HG02588 (cell line): ENCODE measurements at regions not wholly inside any gene's neighbourhood (a gene's known extent, or its start where the extent isn't known, plus 50 kb on each side); places are given as distances from the start of the nearest gene placed in this dataset.

Experiments used
- ATAC-seq: cut with Tn5 transposase; IDR thresholded peaks from one replicate; pipeline ENCODE4 v1.9.1; 2021; ENCODE audit warnings: mild to moderate bottlenecking, moderate library complexity; ENCODE audit not compliant: unreplicated experiment

DNA sequence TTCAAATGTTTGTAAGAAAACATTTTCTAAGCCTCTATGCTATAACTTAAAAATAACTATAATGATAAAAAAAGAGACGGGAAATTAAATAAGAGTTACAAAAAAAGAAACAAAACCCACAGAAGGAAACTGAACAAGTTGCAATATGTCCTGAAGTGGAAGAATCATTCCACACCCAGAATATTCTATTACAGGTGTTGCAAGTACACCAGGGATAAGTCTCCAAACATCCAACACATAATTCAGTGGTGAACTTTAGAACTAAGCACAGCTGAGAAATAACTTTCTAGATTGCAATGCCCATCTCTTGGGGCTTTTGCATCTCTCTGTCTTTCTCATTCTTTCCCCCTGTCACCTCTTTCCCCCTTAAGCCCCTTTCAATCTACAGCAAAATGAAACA is 325.2 kb downstream of the BRINP1 start:
- no peak for ATAC-seq

DNA sequence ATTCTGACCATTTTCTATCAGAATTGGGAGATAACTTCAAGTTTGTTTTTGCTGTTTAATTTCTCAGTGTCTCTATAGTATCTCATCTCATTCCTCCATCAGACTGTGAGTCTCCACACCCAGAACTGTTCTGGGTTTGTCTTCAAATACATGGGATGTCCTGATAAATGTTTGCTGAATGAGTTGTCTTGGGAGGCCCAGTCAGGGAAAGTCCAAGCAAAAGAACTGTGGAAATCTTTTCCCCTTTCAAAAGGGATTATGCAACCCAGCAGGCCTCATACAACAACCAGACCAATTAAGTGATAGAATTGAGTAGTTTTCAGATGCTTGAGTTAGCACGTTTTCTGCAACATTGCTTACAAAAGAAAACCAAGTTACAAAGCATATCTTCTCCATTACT is 324.4 kb downstream of the BRINP1 start:
- no peak for ATAC-seq

- ATAC-seq = no peak
Measured at GRCh38 chr9:119047513-119048307, 321.5 kb downstream of the BRINP1 start.

GRCh38 chr9:119050281-119050680 is 319.0 kb downstream of the BRINP1 start:
- no peak for ATAC-seq

- no peak for ATAC-seq
Measured at GRCh38 chr9:119052339-119053030, 316.8 kb downstream of the BRINP1 start.

- ATAC-seq = no peak
Measured at GRCh38 chr9:119053070-119053469, 316.2 kb downstream of the BRINP1 start.

DNA sequence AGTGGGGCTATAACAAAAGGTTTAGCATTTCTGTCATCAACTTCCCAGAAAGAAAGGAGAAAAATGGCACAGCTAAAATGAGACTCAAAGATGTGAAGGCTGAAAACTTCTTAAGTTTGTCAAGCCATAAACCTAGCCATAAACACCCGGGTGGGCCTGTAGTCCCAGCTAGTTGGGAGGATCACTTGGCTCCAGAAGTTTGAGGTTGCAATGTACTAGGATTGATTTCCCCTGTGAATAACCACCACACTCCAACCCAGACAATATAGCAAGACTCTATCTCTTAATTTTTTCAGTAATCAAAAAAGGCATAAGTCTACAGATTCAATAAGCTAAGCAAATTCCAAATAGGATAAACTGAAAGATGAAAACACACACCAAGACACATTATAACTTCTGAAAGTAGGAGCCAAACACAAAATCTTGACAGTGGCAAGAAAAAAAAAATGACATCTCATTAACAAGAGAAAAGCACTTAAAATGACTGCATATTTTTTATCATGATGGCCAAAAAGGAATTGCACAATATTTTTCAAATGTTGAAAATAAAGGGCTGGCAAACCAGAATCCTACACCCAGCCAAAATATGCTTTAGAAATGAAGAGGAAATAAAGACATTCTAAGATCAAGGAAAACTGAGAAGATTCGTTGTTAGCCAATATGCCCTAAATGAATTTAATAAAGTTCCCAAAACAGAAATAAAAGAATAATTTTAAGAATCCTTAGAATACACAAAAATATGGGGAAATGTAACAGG is 308.4 kb downstream of the BRINP1 start:
- no peak for ATAC-seq

DNA sequence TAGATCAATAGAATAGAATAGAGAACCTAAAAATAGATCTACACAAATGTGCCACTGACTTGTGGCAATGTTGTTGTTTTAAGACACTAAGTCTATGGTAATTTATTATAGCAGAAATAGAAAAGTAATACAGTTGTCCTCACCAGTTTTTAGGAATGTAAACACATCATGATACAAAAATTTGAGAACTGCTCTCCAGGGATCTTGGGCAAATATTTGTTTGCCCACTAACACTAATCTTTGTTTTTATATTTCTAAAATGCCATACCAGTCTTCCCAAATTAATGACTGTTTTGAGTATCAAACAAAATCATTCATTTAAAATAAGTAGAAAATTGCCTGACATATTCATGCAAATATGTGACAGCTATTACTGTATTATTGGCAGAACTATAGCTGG is 297.6 kb downstream of the BRINP1 start:
- no peak for ATAC-seq

DNA sequence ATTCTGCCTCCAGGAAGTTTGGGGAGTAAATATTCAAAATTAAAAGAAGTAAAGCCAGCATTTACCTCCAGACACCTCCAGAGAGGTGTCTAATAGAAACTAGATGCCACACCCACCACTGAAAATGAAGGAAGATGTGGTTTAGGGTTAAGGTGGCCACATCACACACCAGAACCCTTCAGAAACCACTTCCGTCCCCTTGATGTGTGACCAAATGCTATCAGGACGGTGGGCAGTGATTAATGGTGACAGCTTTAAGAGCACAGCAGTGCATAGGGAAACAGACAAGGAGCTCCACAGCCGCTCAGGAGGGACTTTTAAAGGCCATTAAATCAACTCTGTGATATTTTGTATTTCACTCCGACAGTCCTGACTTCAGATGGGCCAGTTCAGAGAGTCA is 295.2 kb downstream of the BRINP1 start:
- no peak for ATAC-seq

DNA sequence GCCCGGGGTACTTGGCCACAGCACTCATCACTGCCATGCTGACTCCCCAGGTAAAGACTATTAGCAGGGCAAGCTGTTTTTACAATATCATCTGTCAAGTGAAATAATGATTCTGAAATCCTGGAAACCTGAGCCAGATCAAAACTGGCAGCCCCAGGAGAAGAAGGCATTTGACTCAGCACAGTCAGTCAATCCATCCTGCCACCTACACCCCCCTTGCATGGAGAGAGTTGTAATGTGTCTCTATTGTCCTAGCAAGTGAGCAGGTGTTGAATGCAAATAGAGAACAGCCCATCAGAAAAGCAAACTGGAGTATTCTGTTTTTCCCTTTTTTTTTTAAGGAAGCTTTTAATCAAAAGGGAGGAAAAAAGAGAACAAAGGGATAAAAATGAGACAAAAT is 291.2 kb downstream of the BRINP1 start:
- ATAC-seq = no peak

- ATAC-seq = no peak
Measured at GRCh38 chr9:119083673-119084072, 285.6 kb downstream of the BRINP1 start.

DNA sequence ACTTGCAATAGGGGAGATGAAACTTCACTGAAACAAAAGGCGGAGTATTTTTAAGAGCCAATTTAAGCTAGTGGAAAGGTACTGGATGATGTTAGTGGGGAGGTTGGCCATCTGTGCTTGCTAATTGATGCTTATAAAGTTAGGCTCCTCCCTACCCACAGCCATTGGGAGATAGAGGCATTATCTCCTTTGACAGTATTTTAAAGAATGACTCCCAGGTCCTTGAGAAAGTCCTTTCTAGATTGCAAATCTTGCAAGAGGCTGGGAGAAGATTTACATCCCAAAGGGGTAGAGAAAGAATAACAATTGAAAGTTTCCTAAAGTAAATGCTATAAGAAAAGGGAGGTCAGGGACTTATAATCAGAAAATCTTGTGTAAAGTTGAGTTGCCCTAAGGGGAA is 282.6 kb downstream of the BRINP1 start:
- ATAC-seq = no peak

DNA sequence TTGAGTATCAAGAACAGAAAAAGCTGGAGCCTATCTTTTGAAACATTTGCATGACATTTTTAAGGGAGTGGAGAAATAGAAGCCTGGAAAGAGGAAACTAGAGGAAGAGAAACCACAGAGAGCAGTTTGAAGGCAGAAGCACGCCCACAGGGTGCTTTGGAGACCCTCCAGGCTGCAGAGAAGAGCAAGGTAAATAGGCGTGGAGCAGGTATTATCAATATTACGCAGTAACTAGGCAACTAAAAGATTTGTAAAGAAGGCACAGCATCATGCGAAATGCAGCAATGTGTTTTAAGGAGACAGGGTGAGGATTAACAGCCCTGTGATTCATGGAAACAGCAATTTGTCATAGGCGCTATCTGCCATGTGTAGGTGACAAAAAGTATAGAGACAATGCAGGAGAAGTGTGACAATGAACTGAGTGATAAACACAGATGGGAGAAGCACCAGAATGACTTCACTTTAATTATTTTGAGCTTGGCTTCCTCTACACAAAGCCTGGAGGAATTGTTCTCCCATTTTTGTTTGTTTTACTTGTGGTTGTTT is 281.2 kb downstream of the BRINP1 start:
- no peak for ATAC-seq

DNA sequence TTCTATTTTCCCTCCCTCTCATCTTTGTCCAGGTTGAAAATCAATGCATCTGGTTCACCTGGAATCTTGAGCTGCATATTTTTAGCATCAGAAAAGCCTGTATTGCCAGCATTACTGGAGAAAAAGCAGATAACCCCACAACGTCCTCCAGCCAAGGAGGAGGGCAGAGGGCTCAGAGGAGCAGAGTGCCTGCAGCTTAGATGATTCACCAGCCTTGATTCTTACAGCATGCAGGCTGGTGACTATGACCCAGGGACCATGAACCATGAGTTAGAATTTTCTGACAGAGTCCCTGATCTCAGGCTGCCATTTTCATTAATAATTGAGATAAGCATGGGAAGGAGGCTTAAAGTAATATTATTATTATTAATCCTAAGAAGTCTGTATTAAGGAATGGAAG is 278.2 kb downstream of the BRINP1 start:
- no peak for ATAC-seq

DNA sequence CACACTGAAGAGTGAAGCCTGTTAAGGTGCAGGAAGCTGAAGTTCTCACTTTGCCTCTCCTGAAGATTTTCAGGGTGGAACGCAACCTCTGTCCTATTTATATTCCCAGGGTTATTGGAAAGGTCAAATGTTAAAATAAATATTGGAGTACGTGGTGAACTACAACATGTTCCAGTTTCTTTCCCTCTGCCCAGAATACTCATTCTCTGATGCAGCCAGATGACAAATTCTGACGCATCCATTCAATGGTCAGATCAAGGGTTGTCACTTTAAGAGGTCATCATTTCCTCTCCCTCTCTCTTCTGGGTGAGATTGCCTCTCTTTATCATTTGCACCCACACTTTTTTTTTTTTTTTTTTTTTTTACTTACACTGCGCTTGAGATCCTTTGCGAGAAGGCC is 277.1 kb downstream of the BRINP1 start:
- no peak for ATAC-seq

GRCh38 chr9:119094086-119094485 is 275.1 kb downstream of the BRINP1 start:
- no peak for ATAC-seq

GRCh38 chr9:119095072-119095471 is 274.2 kb downstream of the BRINP1 start:
- ATAC-seq = no peak

GRCh38 chr9:119101048-119101447 is 268.2 kb downstream of the BRINP1 start:
- ATAC-seq = no peak

DNA sequence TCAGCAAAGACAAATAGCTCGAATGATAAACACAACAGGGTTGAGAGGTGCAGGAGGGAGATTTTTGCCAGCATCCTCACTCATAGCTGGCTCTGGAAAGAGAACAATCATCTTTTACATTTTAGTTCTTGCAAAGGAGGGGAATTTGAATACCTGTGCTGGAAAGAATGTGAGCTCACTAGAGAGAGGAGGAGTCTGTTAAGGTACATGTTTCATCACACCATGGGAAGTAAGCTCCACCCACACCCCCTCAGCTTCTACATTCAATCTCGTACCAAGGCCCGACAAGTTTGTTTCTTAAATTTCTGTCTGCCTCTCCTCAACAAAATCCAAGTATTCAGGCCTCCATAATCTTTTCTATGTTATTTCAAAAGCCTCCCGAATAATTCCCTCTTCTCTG is 254.6 kb downstream of the BRINP1 start:
- ATAC-seq = no peak
